NOMO-1 treated with DMSO at 0.1 percent for 48 hours (cell line): ENCODE measurements at regions not wholly inside any gene's neighbourhood (a gene's known extent, or its start where the extent isn't known, plus 50 kb on each side); places are given as distances from the start of the nearest gene placed in this dataset.
A peak's percentile ranks its signal among the peaks of the same experiment; 100 is the strongest.
"Not testable (repeated sequence)": the region's sequence is repeated elsewhere in the genome, so short reads cannot be mapped to it uniquely, and the experiment has no call there.

Source experiments
- DNase-seq: peaks from one replicate; lab custom pipeline; 2025; ENCODE audit not compliant: unreplicated experiment; lab: John Stamatoyannopoulos, UW

DNA sequence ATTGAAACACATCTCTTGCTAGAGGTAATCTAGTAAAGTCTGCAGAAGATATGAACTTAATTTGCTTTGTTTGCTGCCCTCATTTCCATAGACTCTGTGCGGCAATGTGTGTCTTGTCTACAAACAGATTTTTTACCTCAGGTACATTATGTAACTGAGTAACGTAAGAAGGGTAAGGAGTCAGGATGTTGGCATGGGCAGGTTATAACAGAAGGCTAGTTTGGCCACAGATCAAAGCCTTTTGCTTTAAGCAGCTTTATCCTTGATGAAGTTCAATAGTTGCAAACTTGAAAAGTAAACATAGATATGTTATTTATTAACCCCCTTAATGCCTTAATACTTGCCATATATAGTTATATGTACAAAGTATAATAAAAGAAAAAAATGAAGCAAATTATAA is 391.6 kb upstream of the FKBP1C start:
- DNase-seq = no peak

DNA sequence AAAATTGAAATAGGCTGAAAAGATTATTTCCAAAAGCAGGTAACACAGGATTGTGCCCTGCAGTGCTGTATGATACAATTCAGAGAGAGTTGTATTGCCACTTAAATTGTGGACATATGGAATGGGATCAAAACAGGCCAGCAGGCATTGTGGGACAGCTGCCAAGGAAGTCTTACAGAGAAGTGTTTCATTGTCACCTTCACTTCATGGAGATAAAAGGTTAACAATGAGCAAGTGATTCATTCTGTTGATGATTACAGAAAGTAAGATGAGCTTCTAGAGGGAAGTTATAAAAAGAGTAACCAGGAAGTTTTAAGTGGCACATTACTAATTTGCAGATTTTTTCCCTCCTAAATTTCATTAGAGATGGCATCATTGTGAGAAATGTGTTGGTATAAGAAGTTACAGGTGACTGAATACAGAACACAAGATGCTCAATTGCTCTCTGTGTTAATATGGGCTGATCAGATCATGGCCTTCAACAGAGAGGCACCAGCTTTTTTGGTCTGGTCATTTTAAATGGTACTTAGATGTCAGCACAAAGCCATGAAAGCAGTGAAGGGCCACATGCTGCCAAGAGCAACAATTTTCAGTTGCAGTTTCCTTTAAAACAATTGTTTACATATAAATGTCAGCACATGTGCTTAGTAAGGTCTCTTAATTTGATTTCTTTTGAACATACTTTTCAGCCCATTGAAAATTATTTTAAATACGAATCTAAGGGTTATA is 402.5 kb upstream of the FKBP1C start:
- DNase-seq = no peak

GRCh38 chr6:62805431-62805830 is 405.8 kb upstream of the FKBP1C start:
- no peak for DNase-seq

GRCh38 chr6:62803094-62803493 is 408.2 kb upstream of the FKBP1C start:
- no peak for DNase-seq

DNA sequence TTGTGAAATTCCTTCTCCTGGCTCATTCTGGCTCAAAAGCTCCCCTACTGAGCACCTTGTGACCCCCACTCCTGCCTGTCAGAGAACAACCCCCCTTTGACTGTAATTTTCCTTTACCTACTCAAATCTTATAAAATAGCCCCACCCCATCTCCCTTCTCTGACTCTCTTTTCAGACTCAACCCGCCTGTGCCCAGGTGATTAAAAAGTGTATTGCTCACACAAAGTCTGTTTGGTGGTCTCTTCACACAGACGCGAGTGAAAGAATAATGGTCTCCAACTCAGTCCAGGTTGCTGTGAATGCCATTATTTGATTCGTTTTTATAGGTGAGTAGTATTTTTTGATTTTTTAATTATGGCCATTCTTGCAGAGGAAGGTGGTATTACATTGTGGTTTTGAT is 414.1 kb upstream of the FKBP1C start:
- DNase-seq = no peak

- peak; percentile 1 for DNase-seq
Measured at GRCh38 chr6:62775427-62776022, 435.7 kb upstream of the FKBP1C start.

GRCh38 chr6:62766174-62766573 is 445.1 kb upstream of the FKBP1C start:
- DNase-seq = not testable (repeated sequence)

GRCh38 chr6:62764841-62765240 is 446.4 kb upstream of the FKBP1C start:
- no peak for DNase-seq

- no peak for DNase-seq
Measured at GRCh38 chr6:62763125-62763912, 447.9 kb upstream of the FKBP1C start.

GRCh38 chr6:62746968-62747367 is 460.9 kb upstream of the KHDRBS2 start:
- DNase-seq = no peak

DNA sequence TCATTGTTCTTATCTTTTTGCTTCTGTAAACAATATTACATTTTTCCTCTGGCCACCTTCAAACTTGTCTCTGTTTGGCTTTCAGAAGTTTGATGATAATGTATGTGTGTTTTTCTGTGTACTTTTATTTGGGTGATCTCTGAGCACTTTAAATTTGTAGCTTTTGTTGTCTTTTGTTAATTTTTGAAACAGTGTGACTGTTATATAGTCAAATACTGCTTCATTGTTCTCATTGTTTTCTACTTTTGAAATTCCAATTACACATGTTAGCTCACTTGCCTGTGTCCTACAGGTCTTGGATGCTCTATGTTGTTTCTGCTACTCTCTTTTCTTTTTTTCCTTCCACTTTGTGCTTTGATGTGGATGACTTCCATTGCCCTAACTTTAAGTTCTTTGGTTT is 460.1 kb upstream of the KHDRBS2 start:
- no peak for DNase-seq

GRCh38 chr6:62740596-62740995 is 454.6 kb upstream of the KHDRBS2 start:
- DNase-seq = no peak

DNA sequence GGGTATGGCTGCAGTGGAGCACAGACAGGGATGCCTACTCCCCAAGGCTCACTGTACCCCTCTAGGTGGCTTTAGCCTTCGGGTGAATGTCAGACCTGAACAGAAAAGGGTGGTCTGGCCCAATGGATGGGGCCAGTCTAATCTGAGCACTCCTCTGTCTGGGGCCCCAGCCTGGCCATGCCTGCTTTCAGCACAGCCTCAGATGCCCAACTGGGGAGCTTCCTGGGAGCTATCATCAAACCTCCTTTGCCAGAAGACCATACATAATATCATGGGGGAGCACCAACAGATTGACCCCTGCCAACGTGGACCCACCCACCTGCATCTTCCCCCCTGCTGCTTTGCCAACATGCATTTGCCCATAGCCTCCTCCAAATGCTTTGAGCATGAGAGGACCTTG is 454.1 kb upstream of the KHDRBS2 start:
- DNase-seq = no peak

GRCh38 chr6:62737792-62738191 is 451.8 kb upstream of the KHDRBS2 start:
- no peak for DNase-seq

DNA sequence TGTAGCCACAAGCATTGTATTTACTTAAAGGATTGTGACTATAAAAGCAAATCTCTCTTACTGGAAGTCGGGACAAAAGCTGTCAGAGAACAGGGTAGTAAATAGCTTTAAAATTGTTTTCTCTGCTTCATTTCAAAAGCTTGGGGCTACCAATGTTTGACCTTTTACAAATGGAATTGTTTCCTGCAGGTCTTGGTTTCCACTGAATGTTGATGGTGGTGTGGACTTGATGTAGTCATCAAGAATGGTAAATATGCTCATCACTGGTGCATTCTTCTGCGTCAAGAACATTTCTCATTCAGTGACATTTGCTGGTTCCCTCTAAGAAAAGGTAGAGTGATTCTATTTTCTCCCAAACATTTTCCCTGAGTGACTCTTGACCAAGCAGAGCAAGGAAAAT is 435.4 kb upstream of the KHDRBS2 start:
- DNase-seq = no peak

DNA sequence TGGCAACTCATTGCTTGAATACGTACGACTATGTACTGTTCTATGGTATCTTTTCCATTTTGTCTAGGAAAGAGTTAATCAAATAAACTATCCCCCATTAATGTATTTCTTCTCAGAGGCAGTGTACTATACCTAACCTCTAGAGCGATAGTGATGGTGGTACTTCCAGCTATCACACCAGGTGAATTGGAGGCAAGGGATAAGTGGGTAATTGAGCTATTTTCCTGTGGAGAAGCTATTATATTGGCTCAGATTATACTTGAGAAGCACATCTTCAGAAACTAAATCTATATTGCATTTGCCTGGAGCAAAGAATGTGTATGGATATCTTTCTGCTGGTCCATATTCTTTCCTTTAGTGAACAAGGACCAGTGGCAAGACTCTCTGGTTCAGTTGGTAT is 430.7 kb upstream of the KHDRBS2 start:
- DNase-seq = no peak

DNA sequence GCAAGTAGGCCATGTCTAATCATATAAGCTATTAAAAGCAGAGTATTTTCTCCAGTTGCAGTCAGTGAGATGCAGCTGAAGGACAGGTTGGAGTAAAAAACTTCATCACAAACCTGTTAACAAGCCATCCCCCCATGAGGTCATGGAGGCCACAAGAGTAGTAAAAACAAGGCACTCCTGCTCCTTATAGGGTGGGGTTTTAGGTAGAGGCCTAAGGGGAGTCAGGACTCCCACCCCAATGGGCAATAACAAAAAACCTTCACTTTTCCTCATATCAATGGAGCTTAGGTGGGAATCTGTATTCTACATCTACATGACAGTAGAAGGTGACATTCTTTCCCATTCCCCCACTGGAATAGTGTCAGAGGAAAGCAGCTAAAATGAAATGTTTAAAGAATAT is 428.1 kb upstream of the KHDRBS2 start:
- no peak for DNase-seq

- DNase-seq = no peak
Measured at GRCh38 chr6:62711750-62712149, 425.7 kb upstream of the KHDRBS2 start.

- no peak for DNase-seq
Measured at GRCh38 chr6:62707914-62708313, 421.9 kb upstream of the KHDRBS2 start.

DNA sequence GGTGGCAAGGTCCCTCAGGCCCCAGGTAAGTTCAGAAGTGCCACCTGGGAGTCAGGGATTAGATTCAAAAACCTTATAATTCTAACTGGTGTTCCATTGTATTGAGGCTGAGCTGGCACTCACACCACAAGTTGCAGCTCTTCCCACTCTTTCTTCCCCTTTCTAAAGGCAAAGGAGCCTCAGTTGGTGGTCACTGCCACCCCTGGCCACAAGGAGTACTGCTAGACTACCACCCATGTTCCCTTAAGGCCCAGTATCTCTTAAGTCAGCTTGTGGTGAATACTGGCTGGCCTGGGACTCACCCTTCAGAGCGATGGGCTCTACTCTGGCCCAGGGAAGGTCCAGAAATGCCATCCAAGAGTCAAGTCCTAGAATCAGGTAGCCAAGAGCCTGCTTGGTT is 421.1 kb upstream of the KHDRBS2 start:
- peak; percentile 4 for DNase-seq

DNA sequence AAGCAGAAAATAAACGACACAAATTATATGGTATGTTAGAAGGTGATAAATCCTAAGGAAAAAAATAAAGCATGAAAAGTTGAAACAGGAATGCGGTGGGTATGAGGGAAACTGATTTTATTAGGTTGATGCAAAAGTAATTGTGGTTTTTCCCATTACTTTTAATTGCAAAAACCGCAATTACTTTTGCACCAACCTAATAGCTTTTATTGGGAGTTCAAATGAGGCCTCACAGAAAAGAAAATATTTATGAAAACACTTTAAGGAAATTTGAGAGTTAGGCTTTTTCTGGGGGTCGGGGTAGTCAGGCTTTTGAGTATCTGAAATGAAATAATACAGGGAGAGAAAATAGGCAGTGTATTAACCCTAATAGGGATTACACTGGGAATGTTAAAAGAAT is 397.0 kb upstream of the KHDRBS2 start:
- DNase-seq = no peak

- DNase-seq = no peak
Measured at GRCh38 chr6:62681108-62681507, 395.1 kb upstream of the KHDRBS2 start.
